NOMO-1 treated with DMSO at 0.1 percent for 48 hours (cell line): ENCODE measurements at regions not wholly inside any gene's neighbourhood (a gene's known extent, or its start where the extent isn't known, plus 50 kb on each side); places are given as distances from the start of the nearest gene placed in this dataset.
"Not testable (repeated sequence)": the region's sequence is repeated elsewhere in the genome, so short reads cannot be mapped to it uniquely, and the experiment has no call there.

ENCODE experiments used
- DNase-seq: peaks from one replicate; lab custom pipeline; 2025; ENCODE audit not compliant: unreplicated experiment; lab: John Stamatoyannopoulos, UW

- DNase-seq, result no peak
Observed at GRCh38 chr5:92378966-92379611, 996.0 kb upstream of the ARRDC3 start.

DNA sequence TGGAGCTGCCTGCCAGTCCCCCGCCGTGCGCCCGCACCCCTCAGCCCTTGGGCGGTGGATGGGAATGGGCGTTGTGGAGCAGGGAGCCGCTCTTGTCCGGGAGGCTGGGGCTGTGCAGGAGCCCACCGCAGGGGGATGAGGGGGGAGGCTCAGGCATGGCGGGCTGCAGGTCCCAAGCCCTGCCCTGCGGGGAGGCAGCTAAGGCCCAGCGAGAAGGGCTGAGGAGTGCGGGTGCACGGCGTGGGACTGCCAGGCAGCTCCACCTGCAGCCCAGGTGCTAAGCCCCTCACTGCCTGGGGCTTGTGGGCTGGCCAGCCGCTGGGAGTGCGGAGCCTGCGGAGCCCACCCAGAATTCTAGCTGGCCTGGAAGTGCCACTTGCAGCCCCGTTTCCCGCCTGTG, 991.7 kb upstream of the ARRDC3 start:
- no peak for DNase-seq

- DNase-seq, result no peak
Observed at GRCh38 chr5:92372766-92373165, 989.6 kb upstream of the ARRDC3 start.

DNA sequence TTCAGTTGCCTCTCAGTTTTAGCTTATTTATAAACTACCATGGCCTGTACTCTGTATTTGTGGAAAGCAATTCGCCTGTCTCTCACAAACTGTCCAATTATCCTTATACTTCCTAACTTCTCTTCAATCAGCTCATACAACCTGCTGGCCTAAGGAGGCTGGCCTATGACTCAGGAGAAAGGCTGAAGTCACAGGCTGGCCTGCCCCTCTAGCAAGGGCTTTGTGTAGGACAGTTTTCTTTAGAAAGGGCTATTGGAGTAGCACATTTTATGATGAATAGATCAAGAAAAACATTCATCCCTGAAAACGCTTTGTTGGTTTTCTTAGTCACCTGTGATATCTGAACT, 988.7 kb upstream of the ARRDC3 start:
- DNase-seq, result no peak

DNA sequence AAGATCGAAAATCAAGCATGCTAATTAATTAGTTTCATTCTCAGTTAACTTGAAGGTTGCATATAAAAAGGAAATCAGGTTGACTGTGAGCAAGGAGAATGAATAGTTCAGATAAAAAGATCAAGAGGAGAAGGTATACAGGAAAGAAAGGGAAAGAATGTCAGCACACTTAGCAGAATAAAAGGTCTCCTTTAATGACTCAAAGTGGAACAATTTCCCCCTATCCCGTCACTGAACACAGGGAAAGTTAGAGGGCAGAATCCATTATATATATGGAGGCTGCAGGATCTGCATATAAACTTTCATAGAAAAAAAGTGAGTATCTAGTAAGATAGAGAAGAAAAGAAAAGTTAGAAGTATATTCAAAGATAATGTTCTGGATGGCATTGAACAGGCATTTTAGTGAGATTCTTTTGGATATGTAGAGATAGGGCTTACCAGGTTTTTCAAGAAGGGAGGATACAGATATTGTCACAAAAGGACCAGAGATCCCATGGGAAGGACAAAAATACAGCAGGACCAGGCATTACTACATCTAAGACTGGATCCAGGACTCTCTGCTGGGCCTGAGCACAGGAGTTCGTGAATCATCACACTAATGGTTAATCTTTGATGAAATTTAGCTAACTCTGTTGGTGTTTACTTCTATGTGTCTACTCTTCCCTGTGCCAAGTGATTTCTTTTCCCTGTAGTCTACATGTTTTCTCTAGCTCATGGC, 988.2 kb upstream of the ARRDC3 start:
- no peak for DNase-seq

GRCh38 chr5:92370032-92370431, 986.9 kb upstream of the ARRDC3 start:
- no peak for DNase-seq

- no peak for DNase-seq
Observed at GRCh38 chr5:92369587-92369986, 986.5 kb upstream of the ARRDC3 start.

DNA sequence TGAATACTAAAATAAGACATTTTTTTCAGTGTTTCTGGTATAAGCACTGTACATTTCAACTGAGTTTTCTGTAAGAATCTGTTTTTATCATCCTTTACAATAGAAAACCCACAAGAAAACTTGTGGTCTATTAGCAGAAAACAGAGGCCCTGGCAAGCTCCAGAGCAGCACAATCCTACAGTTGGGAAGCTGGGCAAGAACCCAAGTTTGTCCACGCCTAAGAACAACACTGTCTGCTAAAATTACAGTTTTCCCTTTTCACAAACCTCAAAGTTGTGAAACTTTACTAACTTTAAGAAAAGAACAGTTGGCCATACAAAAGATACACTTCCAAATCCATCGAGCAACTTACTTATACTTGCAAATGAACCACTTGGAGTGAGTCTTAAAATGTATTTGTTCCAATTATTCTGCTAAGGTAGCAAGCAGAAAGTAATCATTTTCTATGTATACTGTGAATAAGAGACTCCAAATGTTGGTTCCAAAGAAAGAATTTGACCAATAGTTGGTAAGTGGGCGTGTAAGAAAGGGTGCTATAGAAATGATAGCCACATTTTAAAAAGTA, 982.0 kb upstream of the ARRDC3 start:
- DNase-seq, result no peak

DNA sequence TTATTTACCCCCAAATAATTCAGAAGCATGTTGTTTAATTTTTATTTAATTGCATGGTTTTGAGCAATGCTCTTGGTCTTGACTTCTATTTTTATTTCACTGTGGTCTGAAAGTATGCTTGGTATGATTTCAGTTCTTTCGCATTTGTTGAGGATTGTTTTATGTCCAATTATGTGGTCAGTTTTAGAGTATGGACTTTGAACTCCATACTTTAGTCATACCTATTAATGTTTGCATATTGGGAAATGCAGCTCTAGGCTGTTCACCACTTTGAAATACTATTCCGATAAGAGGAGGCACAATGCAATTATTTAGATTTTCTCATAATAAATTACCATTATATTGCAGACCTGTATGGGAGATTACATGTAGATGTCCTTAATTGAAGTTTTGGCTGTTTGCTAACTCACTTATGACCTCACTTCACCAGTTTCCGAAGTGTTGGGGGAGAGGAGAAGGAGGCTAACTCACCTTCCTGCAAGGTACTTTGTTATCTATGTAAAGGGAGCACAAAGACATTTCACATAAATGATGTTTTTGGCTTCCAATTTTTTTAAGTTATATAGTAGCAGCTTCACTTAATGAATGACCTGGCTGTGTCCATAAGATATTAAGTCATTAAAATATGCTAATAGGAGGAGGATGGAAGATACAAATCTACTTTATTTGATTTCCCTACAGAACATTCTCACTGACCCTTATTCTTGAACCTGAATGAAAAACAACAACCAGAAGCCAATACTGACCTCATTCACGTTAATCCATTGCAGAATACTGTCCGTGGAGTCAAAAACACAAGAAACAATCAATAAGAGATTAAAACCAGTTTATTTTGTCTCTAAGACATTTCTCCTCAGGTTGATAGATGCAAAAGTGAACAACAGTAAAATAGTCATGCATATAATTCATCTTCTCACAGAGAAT, 970.3 kb upstream of the ARRDC3 start:
- DNase-seq, result no peak

GRCh38 chr5:92337772-92338234, 954.7 kb upstream of the ARRDC3 start:
- no peak for DNase-seq

DNA sequence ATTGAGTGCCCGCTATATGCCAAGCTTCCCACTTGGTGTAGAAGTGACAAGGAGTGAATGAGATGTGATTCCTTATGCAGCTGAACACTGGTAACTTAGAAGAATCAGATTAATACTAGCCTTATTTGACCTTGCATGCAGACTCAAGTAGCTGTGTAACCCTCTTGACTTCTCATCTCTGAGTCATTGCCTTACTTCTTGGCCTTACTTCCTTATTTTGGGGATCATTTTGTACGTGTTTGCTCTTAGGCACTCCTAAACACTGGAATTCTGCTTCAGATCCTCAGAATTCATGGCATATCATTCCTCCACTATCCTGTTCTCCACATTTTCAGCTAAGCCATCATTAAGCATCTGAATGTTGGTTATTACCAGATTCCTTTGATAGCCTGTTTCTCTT, 948.9 kb upstream of the ARRDC3 start:
- no peak for DNase-seq

DNA sequence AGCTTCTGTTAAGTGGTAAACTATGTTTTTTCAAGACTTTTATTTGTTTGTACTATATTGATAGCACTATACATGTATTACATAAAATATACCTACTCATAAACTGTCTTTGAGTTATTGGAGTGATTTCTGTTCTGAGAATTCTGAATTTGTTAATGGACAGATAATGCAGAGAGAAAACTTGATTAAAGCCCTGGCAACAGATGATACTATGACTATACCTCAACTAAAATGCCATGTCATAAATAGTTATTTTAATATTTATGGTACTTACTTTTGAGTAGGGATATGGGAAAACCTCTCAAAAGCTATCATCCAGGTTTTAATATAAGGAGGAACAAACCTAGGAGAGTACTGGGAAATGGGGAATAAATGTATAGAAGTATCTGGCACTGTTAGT, 947.2 kb upstream of the ARRDC3 start:
- no peak for DNase-seq

GRCh38 chr5:92329759-92330158, 946.6 kb upstream of the ARRDC3 start:
- no peak for DNase-seq

GRCh38 chr5:92328584-92329259, 945.6 kb upstream of the ARRDC3 start:
- no peak for DNase-seq

GRCh38 chr5:92320446-92320845, 937.3 kb upstream of the ARRDC3 start:
- no peak for DNase-seq

DNA sequence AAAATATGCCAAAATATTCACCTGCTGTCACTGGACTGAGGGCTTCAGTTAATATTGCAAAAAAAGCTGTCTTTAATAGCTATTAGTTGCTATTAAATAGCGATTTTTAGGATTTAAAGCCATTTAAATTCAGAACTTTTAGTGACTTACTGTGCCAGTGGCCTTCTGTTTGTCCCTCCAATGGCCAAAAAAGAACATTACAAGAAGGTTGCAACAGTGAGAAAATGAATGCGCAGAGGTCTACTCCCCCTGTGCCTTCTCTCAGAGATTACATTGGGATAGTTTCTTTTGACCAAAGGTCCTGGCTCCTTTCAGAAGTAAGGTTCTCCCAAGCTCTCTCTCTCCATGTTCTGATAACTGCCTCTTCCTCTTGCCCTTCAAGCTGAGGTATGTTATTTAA, 930.3 kb upstream of the ARRDC3 start:
- DNase-seq, result no peak

DNA sequence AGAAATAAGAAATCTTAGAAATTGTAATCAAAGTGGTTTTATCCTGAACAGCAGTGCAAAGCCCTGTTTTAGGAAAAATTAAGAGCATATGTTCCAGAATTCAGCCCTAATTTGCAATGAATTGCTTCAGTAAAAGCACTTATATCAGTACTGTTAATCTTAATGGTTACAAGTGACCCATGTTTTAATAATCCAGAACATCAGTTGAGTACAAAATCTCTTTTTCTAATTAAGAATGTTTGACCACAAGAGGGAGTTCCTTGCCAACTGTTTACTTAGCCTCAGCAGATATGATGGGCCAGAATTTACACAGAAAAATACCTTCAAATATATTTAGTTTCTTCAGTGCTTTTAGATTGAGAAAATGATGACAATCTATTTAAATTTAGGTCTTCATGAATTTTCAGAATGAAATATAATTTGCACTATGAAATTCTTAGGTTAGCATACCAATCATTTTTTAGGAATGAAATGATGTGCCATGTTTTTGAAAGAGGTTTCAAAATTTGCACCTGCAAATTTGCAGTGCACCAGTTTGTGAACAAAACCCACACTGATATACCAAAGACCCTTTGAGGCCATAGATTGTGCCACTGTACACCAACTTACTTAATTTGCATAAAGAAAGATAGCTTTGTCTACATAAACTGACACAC, 926.3 kb upstream of the ARRDC3 start:
- DNase-seq, result peak; percentile 6

DNA sequence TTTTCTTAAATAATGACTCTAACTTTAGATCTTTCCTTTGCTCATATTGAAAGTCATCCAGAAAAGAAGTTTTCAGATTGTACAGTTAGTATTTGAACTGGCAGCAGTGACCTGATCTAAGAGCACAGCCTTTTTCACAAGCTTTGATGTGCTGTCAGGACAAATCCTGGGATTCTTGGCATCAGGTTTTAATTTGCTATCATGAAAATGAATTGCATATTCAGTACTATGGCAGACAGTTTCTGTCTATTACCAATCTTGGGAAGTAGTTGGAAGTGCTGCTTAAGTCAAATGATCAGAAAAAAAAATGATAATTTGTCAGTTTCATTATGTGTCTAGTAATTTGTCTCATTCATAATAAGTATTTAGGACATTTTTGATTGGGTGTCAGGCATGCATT, 925.6 kb upstream of the ARRDC3 start:
- no peak for DNase-seq

GRCh38 chr5:92302356-92302755, 919.2 kb upstream of the ARRDC3 start:
- DNase-seq, result not testable (repeated sequence)

- DNase-seq, result no peak
Observed at GRCh38 chr5:92283521-92283920, 900.4 kb upstream of the ARRDC3 start.
